Activated CD8-positive, alpha-beta memory T cell treated with anti-CD3 and anti-CD28 coated beads for 4 hours (primary cell): ENCODE measurements at regions not wholly inside any gene's neighbourhood (a gene's known extent, or its start where the extent isn't known, plus 50 kb on each side); places are given as distances from the start of the nearest gene placed in this dataset.
"Not testable (repeated sequence)": the region's sequence is repeated elsewhere in the genome, so short reads cannot be mapped to it uniquely, and the experiment has no call there.

ENCODE experiments used
- DNase-seq, 2 donors: peaks; one replicate each; pipeline ENCODE4 v3.0.0-alpha.2; 2020; ENCODE audit warnings: low read depth in 2 of 2

- DNase-seq: no peak
These were observed 760.8 kb upstream of the SEMA6D start for GRCh38 chr15:46956456-46956855.

DNA sequence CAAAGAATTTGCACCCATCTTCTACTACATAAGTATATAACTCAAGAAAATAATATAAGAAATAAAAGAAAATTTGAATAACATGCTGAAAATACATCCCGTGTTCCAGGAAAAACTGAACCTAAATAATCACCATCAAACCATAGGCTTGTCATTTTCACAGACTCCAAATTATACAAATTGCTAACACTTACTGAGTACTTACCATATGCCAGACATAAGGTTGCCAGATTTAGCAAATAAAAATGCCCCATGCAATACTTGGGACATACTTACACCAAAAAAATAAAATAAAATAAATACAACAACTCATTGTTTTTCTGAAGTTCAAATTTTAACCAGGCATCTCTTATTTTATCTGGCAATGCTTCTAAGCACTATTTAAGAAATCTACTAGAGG lies 760.4 kb upstream of the SEMA6D start:
- DNase-seq: no peak

GRCh38 chr15:46960581-46960980 lies 756.7 kb upstream of the SEMA6D start:
- DNase-seq: no peak

- DNase-seq: no peak
These were observed 755.5 kb upstream of the SEMA6D start for GRCh38 chr15:46961795-46962194.

GRCh38 chr15:46988055-46988454 lies 729.2 kb upstream of the SEMA6D start:
- not testable (repeated sequence) for DNase-seq

DNA sequence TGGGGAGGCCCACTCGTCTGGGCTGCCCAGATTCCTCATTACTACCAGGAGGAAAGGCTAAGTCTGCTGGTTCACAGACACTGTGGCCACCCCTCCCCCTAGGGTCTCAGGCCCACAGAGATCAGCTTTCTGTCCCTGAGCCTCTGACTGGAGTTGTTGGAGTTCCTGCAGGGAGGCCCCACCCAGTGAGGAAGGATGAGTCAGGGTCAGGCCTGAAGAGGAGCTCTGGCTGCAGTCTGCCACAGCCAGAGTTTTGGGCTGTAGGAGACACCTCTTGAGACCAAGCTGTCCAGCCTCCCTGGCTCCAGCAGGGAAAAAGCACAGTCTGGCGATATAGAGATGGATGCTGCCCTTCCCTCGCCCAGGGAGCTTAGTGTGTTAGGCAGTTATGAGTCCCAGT lies 720.9 kb upstream of the SEMA6D start:
- no peak for DNase-seq

GRCh38 chr15:46997501-46997900 lies 719.8 kb upstream of the SEMA6D start:
- no peak for DNase-seq

DNA sequence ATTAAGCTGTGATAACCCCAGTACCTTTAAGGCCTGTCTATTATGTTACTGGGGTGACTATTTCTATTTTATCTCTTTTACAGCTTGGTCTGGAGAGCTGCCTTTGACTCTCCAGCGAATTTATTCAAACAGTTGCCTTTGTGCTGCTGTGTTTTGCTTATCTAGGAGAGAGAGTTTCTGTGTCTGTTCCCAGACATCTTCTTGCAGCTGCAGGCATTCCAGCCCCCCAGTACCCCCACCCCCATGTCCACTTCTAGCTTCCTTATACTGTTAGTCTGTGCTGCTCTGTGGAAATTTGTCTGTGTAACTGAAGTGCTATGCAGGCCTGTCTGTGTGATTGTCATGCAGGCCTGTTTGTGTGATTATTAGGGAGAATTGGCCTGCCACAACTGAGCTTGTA lies 713.7 kb upstream of the SEMA6D start:
- DNase-seq: no peak

- no peak for DNase-seq
These were observed 703.9 kb upstream of the SEMA6D start for GRCh38 chr15:47013446-47013845.

DNA sequence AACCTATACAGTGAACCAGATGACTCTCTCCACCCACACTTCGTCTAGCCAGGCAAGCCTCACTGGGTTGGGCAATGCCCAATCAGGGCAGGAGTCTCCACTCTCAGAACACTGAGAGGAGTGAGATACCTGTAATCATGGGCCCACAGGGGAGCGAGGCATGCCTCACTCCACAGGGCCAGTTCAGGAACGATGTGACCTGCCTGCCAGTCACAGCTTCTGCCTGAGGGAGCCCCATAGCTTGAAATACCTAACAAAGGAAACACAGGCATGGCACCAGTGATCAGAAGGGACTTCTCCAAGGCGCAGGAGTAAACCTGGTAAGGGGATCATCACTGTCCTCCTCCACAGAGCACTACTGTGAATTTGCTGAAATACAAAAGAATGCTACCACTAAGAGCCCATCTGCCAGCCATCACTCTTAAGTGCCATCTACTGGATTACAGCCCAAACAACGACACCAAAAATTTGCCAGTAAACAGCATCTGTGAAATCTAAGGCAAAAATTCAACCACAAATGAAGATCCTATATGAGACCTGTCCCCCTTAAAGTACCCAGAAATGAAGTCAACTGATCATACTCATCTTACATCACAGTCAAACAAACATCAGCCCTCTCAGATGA lies 689.9 kb upstream of the SEMA6D start:
- DNase-seq: no peak

DNA sequence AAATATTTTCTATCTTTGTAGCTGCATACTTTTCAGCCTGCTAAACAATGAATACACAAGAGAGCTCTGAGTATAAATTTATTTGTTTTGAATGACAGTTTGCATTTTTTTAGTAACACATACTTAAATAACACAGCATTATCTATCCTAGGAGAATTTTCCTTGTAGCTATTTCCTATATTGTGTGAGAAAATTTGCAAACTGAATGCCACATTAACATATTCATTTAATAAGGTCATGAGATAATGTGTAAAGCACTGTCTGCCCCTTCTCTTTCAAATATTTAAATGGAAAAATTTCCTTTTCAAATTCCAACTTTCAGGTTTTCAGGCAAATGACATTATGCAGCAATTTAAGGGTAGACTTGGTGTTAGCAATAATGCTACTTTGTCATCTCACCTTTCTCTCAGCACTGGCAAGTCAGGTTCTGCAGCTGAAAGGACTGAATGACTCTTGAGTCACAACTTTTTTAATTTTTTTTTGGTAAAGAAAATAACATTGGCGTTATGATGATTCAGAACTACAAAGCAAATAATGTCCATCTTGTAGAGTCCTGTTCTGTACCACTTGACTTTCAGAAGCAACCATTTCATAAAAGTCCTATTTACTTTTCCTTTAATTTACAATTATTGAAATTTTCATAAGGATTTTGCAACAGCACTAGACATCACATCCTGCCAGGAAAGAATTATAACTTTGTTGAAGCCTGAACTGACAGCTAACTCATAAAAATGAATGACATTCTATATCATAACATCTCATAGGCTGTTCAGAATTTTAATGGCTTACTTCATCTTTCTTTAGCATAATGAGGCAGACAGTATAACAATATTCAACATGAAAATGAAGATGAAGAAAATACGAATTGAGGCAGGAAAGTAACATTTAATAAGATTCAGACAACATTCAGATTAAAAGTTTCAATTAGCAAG lies 681.6 kb upstream of the SEMA6D start:
- no peak for DNase-seq

GRCh38 chr15:47037003-47037402 lies 680.3 kb upstream of the SEMA6D start:
- DNase-seq: no peak

- DNase-seq: no peak
These were observed 678.1 kb upstream of the SEMA6D start for GRCh38 chr15:47039225-47039624.

DNA sequence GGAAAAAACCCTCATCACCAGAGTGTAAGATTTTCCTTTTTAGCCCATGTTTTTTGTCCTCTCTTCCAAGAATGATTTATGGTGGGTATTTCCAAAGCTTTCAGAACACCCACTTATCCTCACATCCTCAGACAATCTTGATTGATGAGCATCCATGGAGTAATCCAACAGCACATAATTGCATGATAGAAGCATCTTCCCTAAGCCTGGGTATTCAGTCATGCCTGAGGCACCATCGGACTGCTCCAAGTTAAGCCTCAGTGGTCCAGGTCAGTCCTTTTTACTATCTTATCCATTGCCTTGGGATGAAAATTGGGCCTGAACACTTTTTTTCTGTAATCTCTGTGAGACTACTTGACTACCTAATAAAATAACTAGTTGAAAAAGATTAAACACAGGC lies 676.0 kb upstream of the SEMA6D start:
- DNase-seq: no peak

GRCh38 chr15:47047981-47048380 lies 669.3 kb upstream of the SEMA6D start:
- DNase-seq: not testable (repeated sequence)

GRCh38 chr15:47066392-47066791 lies 650.9 kb upstream of the SEMA6D start:
- DNase-seq: no peak

- not testable (repeated sequence) for DNase-seq
These were observed 639.5 kb upstream of the SEMA6D start for GRCh38 chr15:47077846-47078245.

- no peak for DNase-seq
These were observed 621.5 kb upstream of the SEMA6D start for GRCh38 chr15:47095833-47096232.

- not testable (repeated sequence) for DNase-seq
These were observed 618.8 kb upstream of the SEMA6D start for GRCh38 chr15:47098526-47098925.

DNA sequence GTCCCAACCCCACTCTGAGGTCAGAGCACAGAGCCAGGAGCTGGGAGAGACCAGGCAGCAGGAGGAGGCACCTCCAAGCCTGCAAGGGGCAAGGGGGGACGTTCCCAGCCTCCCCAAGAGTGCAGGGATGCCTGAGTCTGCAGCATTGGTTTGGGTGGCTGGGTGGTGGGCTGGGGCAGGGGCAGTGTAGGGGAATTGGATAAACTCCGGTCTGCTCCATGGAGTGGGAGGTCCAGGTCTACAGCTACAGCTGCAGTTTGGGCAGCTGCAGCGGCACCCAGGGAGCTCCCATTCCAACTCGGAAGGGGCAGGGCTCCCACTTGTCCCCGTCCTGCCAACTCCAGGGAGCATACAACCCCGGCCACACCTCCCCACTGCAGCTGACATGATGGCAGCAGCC lies 617.5 kb upstream of the SEMA6D start:
- not testable (repeated sequence) for DNase-seq

- DNase-seq: not testable (repeated sequence)
These were observed 608.5 kb upstream of the SEMA6D start for GRCh38 chr15:47108800-47109199.

DNA sequence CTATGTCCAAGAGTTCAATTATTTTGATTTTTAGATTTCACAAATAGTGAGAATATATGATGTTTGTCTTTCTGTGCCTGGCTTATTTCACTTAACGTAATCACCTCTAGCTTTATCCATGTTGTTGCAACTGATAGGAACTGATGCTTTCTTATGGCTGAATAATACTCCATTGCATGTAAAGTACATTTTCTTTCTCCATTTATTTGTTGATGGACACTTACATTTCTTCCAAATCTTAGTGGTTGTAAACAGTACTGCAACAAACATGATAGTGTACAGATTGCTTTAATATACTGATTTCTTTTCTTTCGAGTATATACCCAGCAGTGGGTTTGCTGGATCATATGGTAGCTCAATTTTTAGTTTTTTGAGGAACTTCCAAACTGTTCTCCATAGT lies 600.6 kb upstream of the SEMA6D start:
- no peak for DNase-seq

DNA sequence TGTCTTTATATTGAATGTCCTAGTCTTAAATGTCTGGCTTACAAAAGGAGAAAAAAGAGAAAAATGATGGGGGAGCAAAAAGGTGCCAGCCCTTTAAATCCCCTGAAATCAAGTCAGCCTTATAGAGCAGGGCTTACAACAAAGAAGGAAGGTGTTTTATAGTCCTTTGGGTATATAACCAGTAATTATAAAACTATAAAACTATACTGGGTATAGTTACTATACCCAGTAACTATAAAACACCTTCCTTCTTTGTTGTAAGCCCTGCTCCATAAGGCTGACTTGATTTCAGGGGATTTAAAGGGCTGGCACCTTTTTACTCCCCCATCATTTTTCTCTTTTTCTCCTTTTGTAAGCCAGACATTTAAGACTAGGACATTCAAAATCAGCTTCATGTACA lies 598.0 kb upstream of the SEMA6D start:
- no peak for DNase-seq
